ENCODE measurements at regions not wholly inside any gene's neighbourhood (a gene's known extent, or its start where the extent isn't known, plus 50 kb on each side); places are given as distances from the start of the nearest gene placed in this dataset.

- TF ChIP-seq CTCF (conservative IDR thresholded peaks at IDR 0.05; ENCODE audit: low read length) = no peak
- no peak for TF ChIP-seq EZH2phosphoT487 (IDR thresholded peaks at IDR 0.05; ENCODE audit: borderline replicate concordance, low read depth, low read length)
Measured at GRCh38 chr5:118115791-118116190, 872.6 kb downstream of the DTWD2 start.
